GM19240 (cell line): ENCODE measurements at regions not wholly inside any gene's neighbourhood (a gene's known extent, or its start where the extent isn't known, plus 50 kb on each side); places are given as distances from the start of the nearest gene placed in this dataset.

Experiments used
- DNase-seq: peaks from one replicate; pipeline ENCODE4 v3.0.0; 2011; ENCODE audit warnings: low spot score; ENCODE audit not compliant: insufficient read length

- no peak for DNase-seq
Observed at GRCh38 chr22:34973016-34973415, 92.9 kb upstream of the ISX start.

- no peak for DNase-seq
Observed at GRCh38 chr22:34973926-34974325, 92.0 kb upstream of the ISX start.

GRCh38 chr22:34975721-34976120, 90.2 kb upstream of the ISX start:
- DNase-seq: no peak

GRCh38 chr22:34976474-34976873, 89.5 kb upstream of the ISX start:
- no peak for DNase-seq

GRCh38 chr22:34976886-34977285, 89.1 kb upstream of the ISX start:
- no peak for DNase-seq

GRCh38 chr22:34986523-34986922, 79.4 kb upstream of the ISX start:
- no peak for DNase-seq

DNA sequence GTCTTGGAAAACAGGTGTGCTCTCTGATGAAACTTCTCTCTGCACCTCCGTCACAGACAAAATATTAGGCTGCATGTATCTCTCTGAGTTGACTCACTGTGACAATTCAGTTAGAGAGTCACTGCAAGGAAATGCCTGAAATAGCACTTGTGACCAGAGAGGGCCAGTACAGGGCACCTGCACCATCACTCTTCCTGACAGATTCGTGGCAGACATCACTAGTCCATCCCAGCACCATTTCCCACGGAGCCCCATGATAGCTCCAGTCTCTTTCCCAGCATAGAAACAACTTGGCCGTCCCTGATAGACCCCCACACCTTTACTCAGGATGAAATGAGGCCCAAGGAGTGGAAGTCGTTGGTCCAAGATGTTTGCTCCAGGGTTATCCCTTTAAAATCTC, 73.3 kb upstream of the ISX start:
- DNase-seq: no peak

GRCh38 chr22:34993548-34993947, 72.4 kb upstream of the ISX start:
- no peak for DNase-seq

DNA sequence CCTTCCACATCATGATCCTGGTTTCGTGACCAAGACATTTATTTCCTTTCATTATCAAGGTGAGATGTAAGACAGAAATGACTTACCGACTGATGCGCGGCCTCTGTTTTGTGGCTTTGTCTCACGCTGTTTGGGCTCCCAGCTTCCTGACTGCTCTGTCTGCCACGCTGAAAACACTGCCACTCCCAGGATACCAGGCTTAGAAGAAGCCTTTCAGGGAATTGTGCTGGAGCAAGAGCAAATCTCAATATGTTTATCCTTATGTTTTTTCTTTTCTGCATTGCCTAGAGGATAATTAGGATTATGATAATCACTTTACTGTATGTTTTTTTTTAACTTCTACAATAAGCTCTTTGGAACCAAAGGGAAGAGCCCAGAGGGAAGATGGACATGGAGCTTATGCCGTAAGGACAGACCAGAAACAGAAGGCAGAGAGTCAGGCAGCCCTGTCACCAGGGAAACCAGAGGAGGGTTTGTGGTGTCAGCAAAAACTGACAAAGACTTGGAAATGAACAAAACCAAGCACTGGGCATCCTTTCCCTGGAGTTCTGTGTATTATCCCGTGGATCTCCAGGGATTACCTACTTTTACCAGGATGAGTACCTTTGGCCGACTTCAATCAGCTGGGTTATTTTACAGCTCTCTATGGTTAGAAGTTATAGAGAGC, 68.2 kb upstream of the ISX start:
- DNase-seq: no peak

DNA sequence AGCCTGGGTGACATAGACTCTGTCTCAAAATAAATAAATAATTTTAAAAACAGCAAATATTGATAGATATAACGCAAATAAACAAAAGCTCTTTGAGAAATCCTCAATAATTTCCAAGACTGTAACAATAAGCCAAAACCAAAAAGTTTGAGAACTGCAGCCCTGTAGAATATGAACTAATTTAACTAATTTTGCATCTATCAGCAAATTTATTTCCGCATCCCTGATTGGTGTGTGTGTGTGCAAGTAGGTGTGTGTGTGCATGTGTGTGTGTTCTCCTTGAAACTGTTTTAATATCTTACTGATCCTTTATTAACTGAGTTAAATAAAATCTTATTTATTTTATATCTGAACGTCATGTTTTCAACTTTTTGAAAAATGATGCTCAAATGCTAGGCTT, 67.0 kb upstream of the ISX start:
- no peak for DNase-seq

- no peak for DNase-seq
Observed at GRCh38 chr22:35008213-35008612, 57.7 kb upstream of the ISX start.

- no peak for DNase-seq
Observed at GRCh38 chr22:35010543-35010942, 55.4 kb upstream of the ISX start.

DNA sequence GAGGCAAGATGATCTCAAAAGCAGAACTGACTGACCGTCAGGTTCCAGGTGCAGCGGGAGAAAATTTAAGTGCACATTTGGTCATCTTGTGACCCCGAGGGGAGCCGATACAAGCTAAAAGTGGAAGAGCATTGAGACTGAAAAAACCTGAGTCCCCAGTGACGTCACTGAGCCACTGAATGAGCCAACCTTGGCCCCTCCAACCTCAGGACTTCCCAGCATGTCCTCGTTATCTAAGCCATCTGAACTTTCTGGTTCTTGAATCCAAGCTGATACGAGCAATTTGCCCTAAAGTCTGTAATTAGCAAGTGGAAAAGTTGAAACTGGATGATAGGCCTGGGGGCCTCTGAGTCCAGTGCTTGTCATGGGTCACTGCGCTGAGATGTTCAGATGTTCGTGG, 51.1 kb upstream of the ISX start:
- no peak for DNase-seq
